ENCODE measurements at regions not wholly inside any gene's neighbourhood (a gene's known extent, or its start where the extent isn't known, plus 50 kb on each side); places are given as distances from the start of the nearest gene placed in this dataset.

GRCh38 chr1:194654956-194655355 is 1468.5 kb upstream of the B3GALT2 start:
- Histone ChIP-seq H4K20me1 (ENCODE audit: control insufficient read depth, insufficient read depth, low read depth, low read length) (no peaks in the 10 kb centered on the region), H3K9me3 (ENCODE audit: control insufficient read depth, insufficient read depth, low read length) (no peaks in the 10 kb centered on the region), H3K4me3 (ENCODE audit: low read length) (no peak overlapping the region), H3K9me2 (replicated peaks; ENCODE audit: control insufficient read depth, low read length) (no peaks in the 10 kb centered on the region), H3K4me1 (ENCODE audit: control insufficient read depth, low read length) (no peaks in the 10 kb centered on the region), H3K36me3 (ENCODE audit: control insufficient read depth, low read length) (no peaks in the 10 kb centered on the region), H3K27ac (ENCODE audit: low read depth, low read length) (no peak overlapping the region), H3K4me2 (ENCODE audit: low read length) (no peak overlapping the region), H3K27me3 (ENCODE audit: control insufficient read depth, low read length) (no peaks in the 10 kb centered on the region), H3K79me2 (ENCODE audit: control insufficient read depth, low read length) (no peaks in the 10 kb centered on the region), H3F3A (ENCODE audit: control insufficient read depth, insufficient read depth) (no peaks in the 10 kb centered on the region)
- TF ChIP-seq EZH2phosphoT487 (IDR thresholded peaks at IDR 0.05; ENCODE audit: borderline replicate concordance, low read length), result no peak
- TF ChIP-seq, protein P1, sequence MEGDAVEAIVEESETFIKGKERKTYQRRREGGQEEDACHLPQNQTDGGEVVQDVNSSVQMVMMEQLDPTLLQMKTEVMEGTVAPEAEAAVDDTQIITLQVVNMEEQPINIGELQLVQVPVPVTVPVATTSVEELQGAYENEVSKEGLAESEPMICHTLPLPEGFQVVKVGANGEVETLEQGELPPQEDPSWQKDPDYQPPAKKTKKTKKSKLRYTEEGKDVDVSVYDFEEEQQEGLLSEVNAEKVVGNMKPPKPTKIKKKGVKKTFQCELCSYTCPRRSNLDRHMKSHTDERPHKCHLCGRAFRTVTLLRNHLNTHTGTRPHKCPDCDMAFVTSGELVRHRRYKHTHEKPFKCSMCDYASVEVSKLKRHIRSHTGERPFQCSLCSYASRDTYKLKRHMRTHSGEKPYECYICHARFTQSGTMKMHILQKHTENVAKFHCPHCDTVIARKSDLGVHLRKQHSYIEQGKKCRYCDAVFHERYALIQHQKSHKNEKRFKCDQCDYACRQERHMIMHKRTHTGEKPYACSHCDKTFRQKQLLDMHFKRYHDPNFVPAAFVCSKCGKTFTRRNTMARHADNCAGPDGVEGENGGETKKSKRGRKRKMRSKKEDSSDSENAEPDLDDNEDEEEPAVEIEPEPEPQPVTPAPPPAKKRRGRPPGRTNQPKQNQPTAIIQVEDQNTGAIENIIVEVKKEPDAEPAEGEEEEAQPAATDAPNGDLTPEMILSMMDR (IDR thresholded peaks at IDR 0.05; ENCODE audit: low read depth, low read length, poor library complexity, severe bottlenecking), result no peak

GRCh38 chr1:194653385-194653784 is 1467.0 kb upstream of the B3GALT2 start:
- no peaks in the 10 kb centered on the region for H4K20me1 ChIP-seq (ENCODE audit: control insufficient read depth, insufficient read depth, low read depth, low read length)
- no peak overlapping the region for H3K4me3 ChIP-seq (ENCODE audit: low read length)
- H3K4me1 ChIP-seq (ENCODE audit: control insufficient read depth, low read length), result no peaks in the 10 kb centered on the region
- no peaks in the 10 kb centered on the region for H3K9me3 ChIP-seq (ENCODE audit: control insufficient read depth, insufficient read depth, low read length)
- no peaks in the 10 kb centered on the region for H3K36me3 ChIP-seq (ENCODE audit: control insufficient read depth, low read length)
- no peak overlapping the region for H3K4me2 ChIP-seq (ENCODE audit: low read length)
- H3K9me2 ChIP-seq (replicated peaks; ENCODE audit: control insufficient read depth, low read length), result no peaks in the 10 kb centered on the region
- no peaks in the 10 kb centered on the region for H3F3A ChIP-seq (ENCODE audit: control insufficient read depth, insufficient read depth)
- no peaks in the 10 kb centered on the region for H3K79me2 ChIP-seq (ENCODE audit: control insufficient read depth, low read length)
- TF ChIP-seq, protein P1 (IDR thresholded peaks at IDR 0.05; ENCODE audit: low read depth, low read length, poor library complexity, severe bottlenecking), result no peak
- TF ChIP-seq EZH2phosphoT487 (IDR thresholded peaks at IDR 0.05; ENCODE audit: borderline replicate concordance, low read length), result no peak
- H3K27ac ChIP-seq (ENCODE audit: low read depth, low read length), result no peak overlapping the region
- no peaks in the 10 kb centered on the region for H3K27me3 ChIP-seq (ENCODE audit: control insufficient read depth, low read length)

DNA sequence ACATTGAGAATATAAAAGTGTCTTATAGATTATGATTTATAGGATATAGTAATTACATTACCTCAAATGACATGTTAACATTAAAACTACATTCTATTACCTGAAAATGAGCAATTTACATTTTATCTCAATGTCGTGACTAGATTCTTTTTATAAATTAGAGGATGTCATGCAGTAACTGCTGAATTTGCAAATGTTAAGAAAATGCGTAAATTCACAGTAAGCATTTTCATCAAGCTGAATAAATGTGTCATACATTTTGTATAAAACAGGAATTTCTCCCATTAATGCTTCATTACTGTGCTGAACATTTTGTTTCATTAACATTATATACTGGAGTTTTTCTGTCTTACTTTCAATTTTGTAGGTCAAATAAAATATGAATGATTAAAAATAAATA is 1460.7 kb upstream of the B3GALT2 start:
- no peaks in the 10 kb centered on the region for H4K20me1 ChIP-seq (ENCODE audit: control insufficient read depth, insufficient read depth, low read depth, low read length)
- H3K27me3 ChIP-seq (ENCODE audit: control insufficient read depth, low read length), result no peaks in the 10 kb centered on the region
- no peaks in the 10 kb centered on the region for H3F3A ChIP-seq (ENCODE audit: control insufficient read depth, insufficient read depth)
- no peaks in the 10 kb centered on the region for H3K9me2 ChIP-seq (replicated peaks; ENCODE audit: control insufficient read depth, low read length)
- no peaks in the 10 kb centered on the region for H3K79me2 ChIP-seq (ENCODE audit: control insufficient read depth, low read length)
- H3K4me1 ChIP-seq (ENCODE audit: control insufficient read depth, low read length), result no peaks in the 10 kb centered on the region
- H3K9me3 ChIP-seq (ENCODE audit: control insufficient read depth, insufficient read depth, low read length), result peaks cover 3% of the 10 kb centered on the region; the same call in 1 of the 2 replicates
- H3K4me3 ChIP-seq (ENCODE audit: low read length), result no peak overlapping the region
- no peaks in the 10 kb centered on the region for H3K36me3 ChIP-seq (ENCODE audit: control insufficient read depth, low read length)
- TF ChIP-seq EZH2phosphoT487 (IDR thresholded peaks at IDR 0.05; ENCODE audit: borderline replicate concordance, low read length), result no peak
- TF ChIP-seq, protein P1 (IDR thresholded peaks at IDR 0.05; ENCODE audit: low read depth, low read length, poor library complexity, severe bottlenecking), result no peak
- H3K27ac ChIP-seq (ENCODE audit: low read depth, low read length), result no peak overlapping the region
- no peak overlapping the region for H3K4me2 ChIP-seq (ENCODE audit: low read length)
